ENCODE measurements at regions not wholly inside any gene's neighbourhood (a gene's known extent, or its start where the extent isn't known, plus 50 kb on each side); places are given as distances from the start of the nearest gene placed in this dataset.

DNA sequence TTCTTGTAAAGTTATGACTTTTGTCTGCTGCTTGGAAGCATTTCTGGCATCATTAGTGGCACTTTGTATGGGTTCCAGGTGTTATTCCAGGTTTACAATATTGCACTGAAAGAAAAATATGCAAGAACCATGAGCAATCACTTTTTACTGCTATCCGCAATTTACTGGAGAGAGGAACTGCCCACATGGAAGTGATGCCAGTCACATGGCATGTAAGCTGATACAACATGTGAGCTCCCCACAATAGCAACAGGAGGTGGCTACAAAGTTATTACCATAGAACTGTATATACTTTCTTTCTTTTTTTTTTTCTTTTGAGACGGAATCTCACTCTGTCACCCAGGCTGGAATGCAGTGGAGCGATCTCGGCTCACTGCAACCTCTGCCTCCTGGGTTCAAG is 1012.1 kb downstream of the BCL11B start:
- CTCF ChIA-PET, result no interaction called here
- no peaks in the 10 kb centered on the region for H3K9me3 ChIP-seq (ENCODE audit: control insufficient read depth, insufficient read depth, low read depth, low read length)
- TF ChIP-seq ZBTB21 (tag by site-specific recombination; IDR thresholded peaks at IDR 0.05) (no peak), ZBTB7A (tag by site-specific recombination; IDR thresholded peaks at IDR 0.05; ENCODE audit: low read depth) (no peak), ZNF623 (tag by site-specific recombination; IDR thresholded peaks at IDR 0.05) (no peak), ZNF138 (tag by site-specific recombination; IDR thresholded peaks at IDR 0.05; ENCODE audit: borderline replicate concordance) (no peak), ZBTB8A (tag by site-specific recombination; IDR thresholded peaks at IDR 0.05) (no peak), ZNF292 (tag by site-specific recombination; IDR thresholded peaks at IDR 0.05; ENCODE audit: borderline replicate concordance, low read depth) (no peak), ZNF221 (tag by site-specific recombination; IDR thresholded peaks at IDR 0.05; ENCODE audit: borderline replicate concordance) (no peak), ZNF677 (tag by site-specific recombination; IDR thresholded peaks at IDR 0.05) (no peak), ZNF701 (tag by site-specific recombination; IDR thresholded peaks at IDR 0.05) (no peak), KLF16 (tag by site-specific recombination; IDR thresholded peaks at IDR 0.05) (no peak), GLI4 (tag by site-specific recombination; IDR thresholded peaks at IDR 0.05) (no peak), ZIC2 (tag by site-specific recombination; IDR thresholded peaks at IDR 0.05) (no peak), ZNF16 (tag by site-specific recombination; IDR thresholded peaks at IDR 0.05; ENCODE audit: low read depth) (no peak)
- TF ChIP-seq, protein P1, sequence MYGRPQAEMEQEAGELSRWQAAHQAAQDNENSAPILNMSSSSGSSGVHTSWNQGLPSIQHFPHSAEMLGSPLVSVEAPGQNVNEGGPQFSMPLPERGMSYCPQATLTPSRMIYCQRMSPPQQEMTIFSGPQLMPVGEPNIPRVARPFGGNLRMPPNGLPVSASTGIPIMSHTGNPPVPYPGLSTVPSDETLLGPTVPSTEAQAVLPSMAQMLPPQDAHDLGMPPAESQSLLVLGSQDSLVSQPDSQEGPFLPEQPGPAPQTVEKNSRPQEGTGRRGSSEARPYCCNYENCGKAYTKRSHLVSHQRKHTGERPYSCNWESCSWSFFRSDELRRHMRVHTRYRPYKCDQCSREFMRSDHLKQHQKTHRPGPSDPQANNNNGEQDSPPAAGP (tag by site-specific recombination; IDR thresholded peaks at IDR 0.05), result no peak
- TF ChIP-seq, protein P2, sequence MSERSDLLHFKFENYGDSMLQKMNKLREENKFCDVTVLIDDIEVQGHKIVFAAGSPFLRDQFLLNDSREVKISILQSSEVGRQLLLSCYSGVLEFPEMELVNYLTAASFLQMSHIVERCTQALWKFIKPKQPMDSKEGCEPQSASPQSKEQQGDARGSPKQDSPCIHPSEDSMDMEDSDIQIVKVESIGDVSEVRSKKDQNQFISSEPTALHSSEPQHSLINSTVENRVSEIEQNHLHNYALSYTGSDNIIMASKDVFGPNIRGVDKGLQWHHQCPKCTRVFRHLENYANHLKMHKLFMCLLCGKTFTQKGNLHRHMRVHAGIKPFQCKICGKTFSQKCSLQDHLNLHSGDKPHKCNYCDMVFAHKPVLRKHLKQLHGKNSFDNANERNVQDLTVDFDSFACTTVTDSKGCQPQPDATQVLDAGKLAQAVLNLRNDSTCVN (tag by site-specific recombination; optimal IDR thresholded peaks at IDR 0.05), result no peak
- no peaks in the 10 kb centered on the region for H3K4me1 ChIP-seq (ENCODE audit: control insufficient read depth, insufficient read depth, low read length)
- no peak overlapping the region for H3K4me3 ChIP-seq (ENCODE audit: low read depth, low read length)
- POLR2A ChIA-PET, result no interaction called here
- no peaks in the 10 kb centered on the region for H3K36me3 ChIP-seq (ENCODE audit: control insufficient read depth in 2 of 2, insufficient read depth in 1 of 2, low read length in 2 of 2)
- no peak overlapping the region for H3K27ac ChIP-seq (ENCODE audit: extremely low read depth, low read depth, low read length)

DNA sequence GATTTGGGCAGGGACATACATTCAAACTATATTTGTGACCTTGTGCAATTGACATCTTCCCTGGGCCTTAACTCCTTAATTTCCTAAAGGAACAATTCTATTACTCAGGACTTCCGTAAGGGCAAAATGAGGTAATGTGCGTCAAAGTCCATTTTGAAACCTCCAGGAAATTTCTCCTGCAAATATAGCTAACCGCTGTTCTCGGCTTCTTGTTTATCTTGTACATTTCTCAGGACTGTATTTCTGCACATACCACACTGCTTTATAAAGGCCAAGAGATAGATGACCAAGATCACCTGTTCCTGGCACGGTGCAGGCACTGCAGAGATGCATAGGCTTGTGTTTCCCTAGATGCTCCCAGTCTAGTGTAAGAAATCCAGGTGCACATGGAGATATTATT is 1009.4 kb downstream of the BCL11B start:
- CTCF ChIA-PET, result no interaction called here
- Histone ChIP-seq H3K36me3 (ENCODE audit: control insufficient read depth in 2 of 2, insufficient read depth in 1 of 2, low read length in 2 of 2) (no peaks in the 10 kb centered on the region), H3K4me1 (ENCODE audit: control insufficient read depth, insufficient read depth, low read length) (no peaks in the 10 kb centered on the region), H3K27ac (ENCODE audit: extremely low read depth, low read depth, low read length) (no peak overlapping the region), H3K4me3 (ENCODE audit: low read depth, low read length) (no peak overlapping the region), H3K9me3 (ENCODE audit: control insufficient read depth, insufficient read depth, low read depth, low read length) (no peaks in the 10 kb centered on the region)
- TF ChIP-seq, protein P3, sequence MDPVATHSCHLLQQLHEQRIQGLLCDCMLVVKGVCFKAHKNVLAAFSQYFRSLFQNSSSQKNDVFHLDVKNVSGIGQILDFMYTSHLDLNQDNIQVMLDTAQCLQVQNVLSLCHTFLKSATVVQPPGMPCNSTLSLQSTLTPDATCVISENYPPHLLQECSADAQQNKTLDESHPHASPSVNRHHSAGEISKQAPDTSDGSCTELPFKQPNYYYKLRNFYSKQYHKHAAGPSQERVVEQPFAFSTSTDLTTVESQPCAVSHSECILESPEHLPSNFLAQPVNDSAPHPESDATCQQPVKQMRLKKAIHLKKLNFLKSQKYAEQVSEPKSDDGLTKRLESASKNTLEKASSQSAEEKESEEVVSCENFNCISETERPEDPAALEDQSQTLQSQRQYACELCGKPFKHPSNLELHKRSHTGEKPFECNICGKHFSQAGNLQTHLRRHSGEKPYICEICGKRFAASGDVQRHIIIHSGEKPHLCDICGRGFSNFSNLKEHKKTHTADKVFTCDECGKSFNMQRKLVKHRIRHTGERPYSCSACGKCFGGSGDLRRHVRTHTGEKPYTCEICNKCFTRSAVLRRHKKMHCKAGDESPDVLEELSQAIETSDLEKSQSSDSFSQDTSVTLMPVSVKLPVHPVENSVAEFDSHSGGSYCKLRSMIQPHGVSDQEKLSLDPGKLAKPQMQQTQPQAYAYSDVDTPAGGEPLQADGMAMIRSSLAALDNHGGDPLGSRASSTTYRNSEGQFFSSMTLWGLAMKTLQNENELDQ (tag by site-specific recombination; IDR thresholded peaks at IDR 0.05; ENCODE audit: low read depth), result no peak
- TF ChIP-seq ZNF391 (tag by site-specific recombination; IDR thresholded peaks at IDR 0.05; ENCODE audit: borderline replicate concordance, low read depth) (no peak), ZNF426 (tag by site-specific recombination; IDR thresholded peaks at IDR 0.05) (no peak), HOXC10 (CRISPR knock-in tag; IDR thresholded peaks at IDR 0.05) (no peak), ZNF585B (tag by site-specific recombination; IDR thresholded peaks at IDR 0.05) (no peak)
- POLR2A ChIA-PET, result no interaction called here
